H9 (cell line): ENCODE measurements at regions not wholly inside any gene's neighbourhood (a gene's known extent, or its start where the extent isn't known, plus 50 kb on each side); places are given as distances from the start of the nearest gene placed in this dataset.

ENCODE experiments used
- DNase-seq: peaks from one replicate; pipeline ENCODE4 v3.0.0-alpha.2; 2017
- H2AFZ ChIP-seq: one replicate; pipeline ENCODE4 v1.6.1; 2013; ENCODE audit warnings: mild to moderate bottlenecking, low read length, control low read depth, moderate library complexity
- H2AK5ac ChIP-seq: 2 replicates; pipeline ENCODE4 v1.6.1; 2013; ENCODE audit warnings: low read length, control low read depth, mixed read lengths; ENCODE audit not compliant: insufficient read length
- H2BK120ac ChIP-seq: one replicate; pipeline ENCODE4 v1.6.1; 2013; ENCODE audit warnings: low read depth, mild to moderate bottlenecking, low read length, control low read depth, inconsistent platforms; ENCODE audit not compliant: poor library complexity, severe bottlenecking
- H2BK12ac ChIP-seq: 2 replicates; pipeline ENCODE4 v1.6.1; 2013; ENCODE audit warnings: low read length, control low read depth, mixed read lengths, low read depth; ENCODE audit not compliant: insufficient read length
- H2BK15ac ChIP-seq: 2 replicates; pipeline ENCODE4 v1.6.1; 2013; ENCODE audit warnings: low read depth, low read length, control low read depth
- H2BK20ac ChIP-seq: one replicate; pipeline ENCODE4 v1.6.1; 2013; ENCODE audit warnings: low read depth, mild to moderate bottlenecking, low read length, control low read depth, inconsistent platforms; ENCODE audit not compliant: poor library complexity, severe bottlenecking
- H2BK5ac ChIP-seq: 2 replicates; pipeline ENCODE4 v1.6.1; 2013; ENCODE audit warnings: low read length, control low read depth, mixed read lengths; ENCODE audit not compliant: insufficient read length
- H3K14ac ChIP-seq: 2 replicates; pipeline ENCODE4 v1.6.1; 2013; ENCODE audit warnings: low read length, control low read depth; ENCODE audit not compliant: insufficient read depth
- H3K18ac ChIP-seq: 2 replicates; pipeline ENCODE4 v1.6.1; 2013; ENCODE audit warnings: low read depth, mild to moderate bottlenecking, mixed read lengths, low read length, control low read depth; ENCODE audit not compliant: insufficient read length
- H3K23ac ChIP-seq: 2 replicates; pipeline ENCODE4 v1.6.1; 2013; ENCODE audit warnings: low read length, control low read depth, mixed read lengths, low read depth; ENCODE audit not compliant: insufficient read length
- H3K23me2 ChIP-seq: 2 replicates; pipeline ENCODE4 v1.6.1; 2013; ENCODE audit warnings: low read depth, mild to moderate bottlenecking, mixed read lengths, low read length, control low read depth; ENCODE audit not compliant: insufficient read length, poor library complexity, severe bottlenecking
- H3K27ac ChIP-seq: 2 replicates; pipeline ENCODE4 v1.5.1; 2013; ENCODE audit warnings: low read length, control low read depth, mixed read lengths, low read depth; ENCODE audit not compliant: insufficient read length
- H3K27me3 ChIP-seq: 2 replicates; pipeline ENCODE4 v1.6.1; 2013; ENCODE audit warnings: low read length, control low read depth, inconsistent platforms; ENCODE audit not compliant: insufficient read depth
- H3K4ac ChIP-seq: 2 replicates; pipeline ENCODE4 v1.6.1; 2013; ENCODE audit warnings: low read depth, mild to moderate bottlenecking, control low read depth, inconsistent platforms, low read length, moderate library complexity
- H3K4me1 ChIP-seq: 2 replicates; pipeline ENCODE4 v1.6.1; 2013; ENCODE audit warnings: low read length, control low read depth, inconsistent platforms; ENCODE audit not compliant: insufficient read depth
- H3K4me2 ChIP-seq: 2 replicates; pipeline ENCODE4 v1.6.1; 2013; ENCODE audit warnings: low read length, control low read depth, mixed read lengths; ENCODE audit not compliant: insufficient read length, insufficient read depth
- H3K56ac ChIP-seq: 2 replicates; pipeline ENCODE4 v1.6.1; 2013; ENCODE audit warnings: low read depth, mild to moderate bottlenecking, mixed read lengths, low read length, control low read depth; ENCODE audit not compliant: insufficient read length
- H3K79me1 ChIP-seq: 2 replicates; pipeline ENCODE4 v1.6.1; 2013; ENCODE audit warnings: low read depth, mild to moderate bottlenecking, moderate library complexity, low read length, control low read depth, inconsistent platforms; ENCODE audit not compliant: insufficient read depth, poor library complexity, severe bottlenecking
- H3K79me2 ChIP-seq: 2 replicates; pipeline ENCODE4 v1.6.1; 2013; ENCODE audit warnings: low read length, control low read depth, inconsistent platforms; ENCODE audit not compliant: insufficient read depth
- H3K9ac ChIP-seq: 2 replicates; pipeline ENCODE4 v1.6.1; 2013; ENCODE audit warnings: low read length, control low read depth, mixed read lengths; ENCODE audit not compliant: insufficient read length; ENCODE audit errors: extremely low read depth
- H3K9me3 ChIP-seq: one replicate; pipeline ENCODE4 v1.6.1; 2013; ENCODE audit warnings: low read depth, low read length, inconsistent platforms; ENCODE audit not compliant: control insufficient read depth
- H3T11ph ChIP-seq: one replicate; pipeline ENCODE4 v1.6.1; 2013; ENCODE audit warnings: mild to moderate bottlenecking, low read length, control low read depth, inconsistent platforms
- H4K20me1 ChIP-seq: one replicate; pipeline ENCODE4 v1.6.1; 2013; ENCODE audit not compliant: control insufficient read depth, insufficient read length, insufficient read depth
- H4K5ac ChIP-seq: 2 replicates; pipeline ENCODE4 v1.6.1; 2013; ENCODE audit warnings: low read depth, mild to moderate bottlenecking, mixed read lengths, low read length, control low read depth; ENCODE audit not compliant: insufficient read length
- H4K8ac ChIP-seq: replicated peaks from 2 replicates; pipeline ENCODE4 v1.6.1; 2013; ENCODE audit warnings: low read length, control low read depth, mixed read lengths, low read depth; ENCODE audit not compliant: insufficient read length
- H4K91ac ChIP-seq: 2 replicates; pipeline ENCODE4 v1.6.1; 2013; ENCODE audit warnings: low read depth, mild to moderate bottlenecking, moderate library complexity, mixed read lengths, low read length, control low read depth; ENCODE audit not compliant: insufficient read length
- H3K27ac Mint-ChIP-seq, 3 experiments: 2 replicates in 2 of 3; 3 replicates in 1 of 3; pipeline ENCODE4 v1.8.0; 2020 to 2021; ENCODE audit warnings: mixed read lengths in 3 of 3, mild to moderate bottlenecking in 1 of 3, moderate library complexity in 1 of 3
- H3K27me3 Mint-ChIP-seq: 2 replicates; pipeline ENCODE4 v1.8.0; 2021; ENCODE audit warnings: low read depth, mild to moderate bottlenecking, moderate library complexity, mixed read lengths
- H3K36me3 Mint-ChIP-seq, 3 experiments: 2 replicates in 2 of 3; 3 replicates in 1 of 3; pipeline ENCODE4 v1.8.0; 2020 to 2021; ENCODE audit warnings: low read depth in 3 of 3, mixed read lengths in 3 of 3; ENCODE audit not compliant: insufficient read depth in 1 of 3
- H3K4me1 Mint-ChIP-seq, 2 experiments: 2 replicates each; pipeline ENCODE4 v1.8.0; 2020; ENCODE audit warnings: mixed read lengths in 2 of 2
- H3K4me3 Mint-ChIP-seq, 2 experiments: 2 replicates in 1 of 2; 3 replicates in 1 of 2; pipeline ENCODE4 v1.8.0; 2020 to 2021; ENCODE audit warnings: mild to moderate bottlenecking in 2 of 2, mixed read lengths in 2 of 2, moderate library complexity in 1 of 2
- H3K9me3 Mint-ChIP-seq, 2 experiments: 2 replicates in 1 of 2; 3 replicates in 1 of 2; pipeline ENCODE4 v1.8.0; 2020; ENCODE audit warnings: mild to moderate bottlenecking in 2 of 2, mixed read lengths in 2 of 2, moderate library complexity in 1 of 2
- CTCF ChIP-seq: fragments of 200-600 bp; sonication (generic); conservative IDR thresholded peaks from 3 replicates; pipeline ENCODE4 v1.8.0; 2021; ENCODE audit warnings: antibody characterized with exemption, mild to moderate bottlenecking

- no peak overlapping the region for H3K56ac ChIP-seq
- H3K4ac ChIP-seq, result no peak overlapping the region
- H2BK5ac ChIP-seq, result no peak overlapping the region
- H3K23me2 ChIP-seq, result no peaks in the 10 kb centered on the region
- H2BK12ac ChIP-seq, result no peak overlapping the region
- H3K23ac ChIP-seq, result no peak overlapping the region
- Mint-ChIP-seq H3K4me1 (peaks cover 2% of the 10 kb centered on the region in 2 experiments; a peak in 1 of 4 replicates), H3K27ac (no peak overlapping the region), H3K27me3 (no peaks in the 10 kb centered on the region), H3K4me3 (no peak overlapping the region), H3K9me3 (peaks cover 43 to 59% of the 10 kb centered on the region in 2 experiments), H3K36me3 (no peaks in the 10 kb centered on the region; a peak in 1 of 7 replicates)
- no peak for TF ChIP-seq CTCF
- no peak overlapping the region for H3K4me2 ChIP-seq
- no peak overlapping the region for H3K9ac ChIP-seq
- no peaks in the 10 kb centered on the region for H3K27me3 ChIP-seq
- H3K9me3 ChIP-seq, result peaks cover 27% of the 10 kb centered on the region
- H2BK15ac ChIP-seq, result no peak overlapping the region
- no peak overlapping the region for H4K5ac ChIP-seq
- H2AK5ac ChIP-seq, result no peak overlapping the region
- H4K91ac ChIP-seq, result no peak overlapping the region
- no peak overlapping the region for H2BK20ac ChIP-seq
- no peak overlapping the region for H4K8ac ChIP-seq
- no peak overlapping the region for H3K18ac ChIP-seq
- no peak for DNase-seq
- no peaks in the 10 kb centered on the region for H3K4me1 ChIP-seq
- H4K20me1 ChIP-seq, result no peaks in the 10 kb centered on the region
- H2BK120ac ChIP-seq, result no peak overlapping the region
- H3K14ac ChIP-seq, result no peak overlapping the region
- H3K27ac ChIP-seq, result no peak overlapping the region
- no peaks in the 10 kb centered on the region for H3K79me1 ChIP-seq
- H3T11ph ChIP-seq, result no peak overlapping the region
- no peak overlapping the region for H2AFZ ChIP-seq
- H3K79me2 ChIP-seq, result no peaks in the 10 kb centered on the region
Measured at GRCh38 chrX:149283853-149284252, 221.3 kb downstream of the IDS start.
